Astrocyte (in vitro differentiated cells and primary cell): ENCODE measurements at regions not wholly inside any gene's neighbourhood (a gene's known extent, or its start where the extent isn't known, plus 50 kb on each side); places are given as distances from the start of the nearest gene placed in this dataset.

Experiments used
- DNase-seq: peaks from one replicate; pipeline ENCODE4 v3.0.0-alpha.2; 2010; ENCODE audit warnings: low read depth
- FAIRE-seq: peaks from 2 replicates; lab custom pipeline; 2011; peaks lifted over from hg19 to GRCh38; lab: Jason Lieb, UNC
- H2AFZ ChIP-seq: 2 replicates; pipeline ENCODE4 v1.6.0; 2012; ENCODE audit warnings: low read depth, low read length, inconsistent platforms
- H3K27ac ChIP-seq: 2 replicates; pipeline ENCODE4 v1.5.1; 2011; ENCODE audit warnings: low read depth, low read length, inconsistent platforms
- H3K27me3 ChIP-seq: 2 replicates; pipeline ENCODE4 v1.6.0; 2011; ENCODE audit warnings: low read length, inconsistent platforms; ENCODE audit not compliant: insufficient read depth
- H3K36me3 ChIP-seq: 2 replicates; pipeline ENCODE4 v1.5.1; 2011; ENCODE audit warnings: low read length, inconsistent platforms; ENCODE audit not compliant: insufficient read depth
- H3K4me1 ChIP-seq: 2 replicates; pipeline ENCODE4 v1.5.1; 2011; ENCODE audit warnings: low read length, inconsistent platforms; ENCODE audit not compliant: insufficient read depth
- H3K4me2 ChIP-seq: 2 replicates; pipeline ENCODE4 v1.6.0; 2012; ENCODE audit warnings: low read length, inconsistent platforms
- H3K4me3 ChIP-seq: 2 replicates; pipeline ENCODE4 v1.5.1; 2011; ENCODE audit warnings: low read depth, mild to moderate bottlenecking, low read length, inconsistent platforms; ENCODE audit not compliant: insufficient read depth
- H3K79me2 ChIP-seq: 2 replicates; pipeline ENCODE4 v1.6.0; 2012; ENCODE audit warnings: mild to moderate bottlenecking, low read length, inconsistent platforms; ENCODE audit not compliant: insufficient read depth
- H3K9ac ChIP-seq: 2 replicates; pipeline ENCODE4 v1.6.0; 2012; ENCODE audit warnings: mild to moderate bottlenecking, low read length, inconsistent platforms
- H3K9me3 ChIP-seq: 2 replicates; pipeline ENCODE4 v1.5.1; 2012; ENCODE audit warnings: low read depth, mild to moderate bottlenecking, low read length, inconsistent platforms; ENCODE audit not compliant: insufficient read depth
- H4K20me1 ChIP-seq: 2 replicates; pipeline ENCODE4 v1.6.0; 2012; ENCODE audit warnings: low read length, inconsistent platforms; ENCODE audit not compliant: insufficient read depth
- H3K27ac Mint-ChIP-seq: one replicate; pipeline ENCODE4 v1.8.0; 2021; ENCODE audit warnings: mild to moderate bottlenecking, mixed read lengths; ENCODE audit not compliant: unreplicated experiment
- H3K27me3 Mint-ChIP-seq: one replicate; pipeline ENCODE4 v1.8.0; 2021; ENCODE audit warnings: low read depth, mixed read lengths; ENCODE audit not compliant: unreplicated experiment
- H3K36me3 Mint-ChIP-seq: one replicate; pipeline ENCODE4 v1.8.0; 2021; ENCODE audit warnings: low read depth, mixed read lengths; ENCODE audit not compliant: unreplicated experiment
- H3K4me1 Mint-ChIP-seq: one replicate; pipeline ENCODE4 v1.8.0; 2021; ENCODE audit warnings: low read depth, mixed read lengths; ENCODE audit not compliant: unreplicated experiment
- H3K4me3 Mint-ChIP-seq: one replicate; pipeline ENCODE4 v1.8.0; 2021; ENCODE audit warnings: mild to moderate bottlenecking, moderate library complexity, mixed read lengths; ENCODE audit not compliant: unreplicated experiment
- H3K9me3 Mint-ChIP-seq: one replicate; pipeline ENCODE4 v1.8.0; 2021; ENCODE audit warnings: mild to moderate bottlenecking, mixed read lengths; ENCODE audit not compliant: unreplicated experiment
- CTCF ChIP-seq: IDR thresholded peaks from 2 replicates; pipeline ENCODE4 v1.5.1; 2011; ENCODE audit warnings: low read depth, mild to moderate bottlenecking, inconsistent platforms, low read length, moderate library complexity; ENCODE audit not compliant: insufficient read depth
- EZH2 ChIP-seq: IDR thresholded peaks from 2 replicates; pipeline ENCODE4 v1.6.1; 2012; ENCODE audit warnings: mild to moderate bottlenecking, low read length, inconsistent platforms; ENCODE audit not compliant: insufficient read depth

- Histone ChIP-seq H3K36me3 (no peaks in the 10 kb centered on the region), H3K4me2 (peak overlapping the region; percentile 60), H3K79me2 (no peaks in the 10 kb centered on the region), H3K27me3 (no peaks in the 10 kb centered on the region), H3K4me3 (no peak overlapping the region), H3K9ac (no peak overlapping the region), H3K9me3 (no peaks in the 10 kb centered on the region), H3K4me1 (peaks cover 2% of the 10 kb centered on the region), H4K20me1 (no peaks in the 10 kb centered on the region), H3K27ac (peak overlapping the region; percentile 42), H2AFZ (no peak overlapping the region)
- H3K4me1 Mint-ChIP-seq: peaks cover 2% of the 10 kb centered on the region
- H3K36me3 Mint-ChIP-seq: no peaks in the 10 kb centered on the region
- H3K9me3 Mint-ChIP-seq: peaks cover 9% of the 10 kb centered on the region
- H3K27me3 Mint-ChIP-seq: no peaks in the 10 kb centered on the region
- H3K4me3 Mint-ChIP-seq: no peak overlapping the region
- FAIRE-seq: peak; percentile 58
- no peak overlapping the region for H3K27ac Mint-ChIP-seq
- DNase-seq: peak; percentile 45
- TF ChIP-seq CTCF (no peak), EZH2 (no peak)
Measured at GRCh38 chr10:57973451-57973850, 294.2 kb downstream of the IPMK start.

GRCh38 chr10:57972783-57973182 is 294.9 kb downstream of the IPMK start:
- Histone ChIP-seq H4K20me1 (no peaks in the 10 kb centered on the region), H3K36me3 (no peaks in the 10 kb centered on the region), H3K27me3 (no peaks in the 10 kb centered on the region), H3K79me2 (no peaks in the 10 kb centered on the region), H3K4me1 (peaks cover 2% of the 10 kb centered on the region), H3K9ac (no peak overlapping the region), H3K4me3 (no peak overlapping the region), H3K9me3 (no peaks in the 10 kb centered on the region), H2AFZ (no peak overlapping the region), H3K4me2 (no peak overlapping the region), H3K27ac (no peak overlapping the region)
- Mint-ChIP-seq H3K9me3 (peaks cover 4% of the 10 kb centered on the region), H3K36me3 (no peaks in the 10 kb centered on the region), H3K4me3 (no peak overlapping the region), H3K27ac (no peak overlapping the region), H3K4me1 (peaks cover 1% of the 10 kb centered on the region), H3K27me3 (no peaks in the 10 kb centered on the region)
- FAIRE-seq: no peak
- no peak for DNase-seq
- TF ChIP-seq EZH2 (no peak), CTCF (no peak)

- H3K4me3 Mint-ChIP-seq: no peak overlapping the region
Measured at GRCh38 chr10:57968328-57969016, 299.2 kb downstream of the IPMK start.

More at GRCh38 chr10:57968328-57969016, 299.2 kb downstream of the IPMK start:
- Histone ChIP-seq H3K27me3 (no peaks in the 10 kb centered on the region), H3K9ac (no peak overlapping the region), H2AFZ (peak overlapping the region; percentile 10), H3K4me1 (peaks cover 8% of the 10 kb centered on the region), H3K4me3 (no peak overlapping the region), H4K20me1 (no peaks in the 10 kb centered on the region), H3K27ac (no peak overlapping the region), H3K36me3 (no peaks in the 10 kb centered on the region), H3K9me3 (no peaks in the 10 kb centered on the region), H3K79me2 (no peaks in the 10 kb centered on the region), H3K4me2 (no peak overlapping the region)
- DNase-seq (no peak), FAIRE-seq (no peak)
- Mint-ChIP-seq H3K4me1 (peaks cover 1% of the 10 kb centered on the region), H3K36me3 (no peaks in the 10 kb centered on the region), H3K27ac (no peak overlapping the region), H3K27me3 (no peaks in the 10 kb centered on the region), H3K9me3 (no peaks in the 10 kb centered on the region)
- TF ChIP-seq CTCF: no peak
- no peak for TF ChIP-seq EZH2
